ENCODE measurements at regions not wholly inside any gene's neighbourhood (a gene's known extent, or its start where the extent isn't known, plus 50 kb on each side); places are given as distances from the start of the nearest gene placed in this dataset.
"Not testable (repeated sequence)": the region's sequence is repeated elsewhere in the genome, so short reads cannot be mapped to it uniquely, and the experiment has no call there.

GRCh38 chr2:429142-429541 is 141.3 kb upstream of the ALKAL2 start:
- Histone ChIP-seq H3K4me1 (ENCODE audit: insufficient read depth, low read length) (peaks cover 28% of the 10 kb centered on the region), H3K27me3 (ENCODE audit: control insufficient read depth in 1 of 2, insufficient read depth in 2 of 2, low read length in 2 of 2) (no peaks in the 10 kb centered on the region), H3K27ac (ENCODE audit: low read depth in 1 of 2, low read length in 2 of 2) (peak overlapping the region in 1 of 2 donors; percentile 55), H3K36me3 (ENCODE audit: insufficient read depth, low read length) (no peaks in the 10 kb centered on the region), H3K9me3 (ENCODE audit: control insufficient read depth in 1 of 2, insufficient read depth in 1 of 2, low read length in 2 of 2) (no peaks in the 10 kb centered on the region), H3K4me3 (ENCODE audit: low read length) (no peak overlapping the region)
- ATAC-seq (ENCODE audit: poor library complexity) (no peak), DNase-seq (no peak)
- ChIA-PET POLR2A (interaction anchor here (1.3 kb wide), 1 partner anchor 9 kb away, joined by 8 read pairs; no protein-coding TSS in a partner anchor), CTCF (no interaction called here)
- intact Hi-C loops (cut with DNase I, micrococcal nuclease) = no loop called here
- Mint-ChIP-seq H3K4me3 (peak overlapping the region; percentile 66), H3K27ac (peak overlapping the region; percentile 73), H3K9me3 (no peaks in the 10 kb centered on the region), H3K27me3 (no peaks in the 10 kb centered on the region), H3K4me1 (ENCODE audit: low read depth) (peaks cover 22% of the 10 kb centered on the region), H3K36me3 (ENCODE audit: low read depth) (no peaks in the 10 kb centered on the region)
- no peak for TF ChIP-seq CTCF (IDR thresholded peaks at IDR 0.05)

- H3K4me1 ChIP-seq (ENCODE audit: insufficient read depth, low read length) = peaks cover 28% of the 10 kb centered on the region
- H3K4me3 Mint-ChIP-seq = no peak overlapping the region
- TF ChIP-seq CTCF (IDR thresholded peaks at IDR 0.05) = no peak
- no peaks in the 10 kb centered on the region for H3K9me3 Mint-ChIP-seq
- DNase-seq (no peak), ATAC-seq (ENCODE audit: poor library complexity) (no peak)
- H3K27me3 Mint-ChIP-seq = no peaks in the 10 kb centered on the region
- no peaks in the 10 kb centered on the region for H3K27me3 ChIP-seq (ENCODE audit: control insufficient read depth in 1 of 2, insufficient read depth in 2 of 2, low read length in 2 of 2)
- no peaks in the 10 kb centered on the region for H3K36me3 Mint-ChIP-seq (ENCODE audit: low read depth)
- H3K36me3 ChIP-seq (ENCODE audit: insufficient read depth, low read length) = no peaks in the 10 kb centered on the region
- ChIA-PET POLR2A (no interaction called here), CTCF (no interaction called here)
- H3K4me3 ChIP-seq (ENCODE audit: low read length) = no peak overlapping the region
- peaks cover 22% of the 10 kb centered on the region for H3K4me1 Mint-ChIP-seq (ENCODE audit: low read depth)
- intact Hi-C loops (cut with DNase I, micrococcal nuclease) = no loop called here
- H3K9me3 ChIP-seq (ENCODE audit: control insufficient read depth in 1 of 2, insufficient read depth in 1 of 2, low read length in 2 of 2) = no peaks in the 10 kb centered on the region
- no peak overlapping the region for H3K27ac ChIP-seq (ENCODE audit: low read depth in 1 of 2, low read length in 2 of 2)
- H3K27ac Mint-ChIP-seq = no peak overlapping the region
Measured at GRCh38 chr2:428591-428990, 140.7 kb upstream of the ALKAL2 start.

GRCh38 chr2:426696-427095 is 138.8 kb upstream of the ALKAL2 start:
- H3K4me3 Mint-ChIP-seq; H3K36me3 Mint-ChIP-seq (ENCODE audit: low read depth); H3K9me3 Mint-ChIP-seq; H3K27me3 ChIP-seq (ENCODE audit: control insufficient read depth in 1 of 2, insufficient read depth in 2 of 2, low read length in 2 of 2); DNase-seq; H3K4me3 ChIP-seq (ENCODE audit: low read length); H3K9me3 ChIP-seq (ENCODE audit: control insufficient read depth in 1 of 2, insufficient read depth in 1 of 2, low read length in 2 of 2); POLR2A ChIA-PET; H3K27ac ChIP-seq (ENCODE audit: low read depth in 1 of 2, low read length in 2 of 2); H3K27me3 Mint-ChIP-seq; ATAC-seq (ENCODE audit: poor library complexity); H3K27ac Mint-ChIP-seq; CTCF ChIA-PET; intact Hi-C loops (cut with DNase I, micrococcal nuclease); H3K36me3 ChIP-seq (ENCODE audit: insufficient read depth, low read length): not testable (repeated sequence)
- H3K4me1 Mint-ChIP-seq (ENCODE audit: low read depth) = peaks cover 24% of the 10 kb centered on the region
- H3K4me1 ChIP-seq (ENCODE audit: insufficient read depth, low read length) = peaks cover 28% of the 10 kb centered on the region

- no peak for ATAC-seq (ENCODE audit: poor library complexity)
- Histone ChIP-seq H3K9me3 (ENCODE audit: control insufficient read depth in 1 of 2, insufficient read depth in 1 of 2, low read length in 2 of 2) (peaks cover 0 to 6% of the 10 kb centered on the region in 2 experiments), H3K4me1 (ENCODE audit: insufficient read depth, low read length) (peaks cover 25% of the 10 kb centered on the region), H3K27ac (ENCODE audit: low read depth in 1 of 2, low read length in 2 of 2) (no peak overlapping the region), H3K27me3 (ENCODE audit: control insufficient read depth in 1 of 2, insufficient read depth in 2 of 2, low read length in 2 of 2) (no peaks in the 10 kb centered on the region), H3K36me3 (ENCODE audit: insufficient read depth, low read length) (no peaks in the 10 kb centered on the region), H3K4me3 (ENCODE audit: low read length) (no peak overlapping the region)
- Mint-ChIP-seq H3K36me3 (ENCODE audit: low read depth) (no peaks in the 10 kb centered on the region), H3K27ac (no peak overlapping the region), H3K9me3 (no peaks in the 10 kb centered on the region), H3K27me3 (no peaks in the 10 kb centered on the region), H3K4me3 (no peak overlapping the region), H3K4me1 (ENCODE audit: low read depth) (peaks cover 26% of the 10 kb centered on the region)
- ChIA-PET CTCF (no interaction called here), POLR2A (no interaction called here)
- DNase-seq = no peak
- intact Hi-C loops (cut with DNase I, micrococcal nuclease) = no loop called here
- TF ChIP-seq CTCF (IDR thresholded peaks at IDR 0.05) = no peak
Measured at GRCh38 chr2:425947-426346, 138.1 kb upstream of the ALKAL2 start.

Measured in CD4-positive, alpha-beta T cell (primary cell).